IMR-90 (cell line): ENCODE measurements at regions not wholly inside any gene's neighbourhood (a gene's known extent, or its start where the extent isn't known, plus 50 kb on each side); places are given as distances from the start of the nearest gene placed in this dataset.

Experiments
- ATAC-seq: fragments of 200-7000 bp; cut with Tn5 transposase; 2 replicates; pipeline ENCODE4 v1.9.1; 2020; ENCODE audit warnings: low read depth, mild to moderate bottlenecking, moderate library complexity
- BruUV-seq: library from RNA; stranded (reverse); fragments of 400-500 nt; replicated peaks from 2 replicates; lab custom pipeline; 2021; lab: Mats Ljungman, UMichigan
- CTCF ChIA-PET: fragments of 300-600 bp; formaldehyde crosslinking; extraction: SDS; loops from one replicate; lab custom pipeline; 2021; ENCODE audit warnings: antibody characterized with exemption; lab: Yijun Ruan, JAX
- POLR2A ChIA-PET: fragments of 300-600 bp; sonication (Branson Sonifier 250); formaldehyde crosslinking; loops from one replicate; lab custom pipeline; 2022; ENCODE audit warnings: antibody characterized with exemption; ENCODE audit not compliant: unreplicated experiment; lab: Charles Lee
- DNase-seq: peaks from one replicate; pipeline ENCODE4 v3.0.0; 2013
- H2AFZ ChIP-seq: replicated peaks from 2 replicates; pipeline ENCODE3; 2013; ENCODE audit warnings: low read length, mild to moderate bottlenecking; ENCODE audit not compliant: poor library complexity
- H2AK5ac ChIP-seq: 2 replicates; pipeline ENCODE4 v1.6.1; 2013; ENCODE audit warnings: low read depth, low read length, inconsistent platforms
- H2AK9ac ChIP-seq: replicated peaks from 2 replicates; pipeline ENCODE3; 2013; ENCODE audit warnings: mild to moderate bottlenecking, low read depth, low read length, moderate library complexity; ENCODE audit not compliant: poor library complexity
- H2BK120ac ChIP-seq: 2 replicates; pipeline ENCODE4 v1.6.1; 2013; ENCODE audit warnings: low read depth, low read length, inconsistent platforms
- H2BK15ac ChIP-seq: 3 replicates; pipeline ENCODE4 v1.6.1; 2013; ENCODE audit warnings: low read depth, low read length, inconsistent platforms
- H2BK20ac ChIP-seq: 2 replicates; pipeline ENCODE4 v1.6.1; 2013; ENCODE audit warnings: low read depth, mild to moderate bottlenecking, inconsistent platforms, low read length, moderate library complexity
- H2BK5ac ChIP-seq: 2 replicates; pipeline ENCODE4 v1.6.1; 2013; ENCODE audit warnings: mild to moderate bottlenecking, low read depth, low read length, inconsistent platforms; ENCODE audit not compliant: poor library complexity, severe bottlenecking
- H3K14ac ChIP-seq: replicated peaks from 2 replicates; pipeline ENCODE4 v1.6.1; 2013; ENCODE audit warnings: low read depth, low read length, inconsistent platforms
- H3K18ac ChIP-seq: 2 replicates; pipeline ENCODE4 v1.6.1; 2013; ENCODE audit warnings: low read depth, low read length, control low read depth
- H3K23ac ChIP-seq: 2 replicates; pipeline ENCODE4 v1.6.1; 2013; ENCODE audit warnings: low read depth, low read length, inconsistent platforms
- H3K27ac ChIP-seq: 2 replicates; pipeline ENCODE4 v1.5.1; 2013; ENCODE audit warnings: mild to moderate bottlenecking, control low read depth, low read length; ENCODE audit not compliant: insufficient read depth
- H3K27me3 ChIP-seq: 2 replicates; pipeline ENCODE4 v1.6.1; 2013; ENCODE audit warnings: low read length; ENCODE audit not compliant: control insufficient read depth, insufficient read depth
- H3K36me3 ChIP-seq: 2 replicates; pipeline ENCODE4 v1.6.1; 2013; ENCODE audit warnings: low read length, mixed read lengths; ENCODE audit not compliant: control insufficient read depth, insufficient read depth
- H3K4ac ChIP-seq: 2 replicates; pipeline ENCODE4 v1.6.1; 2013; ENCODE audit warnings: low read depth, low read length, inconsistent platforms
- H3K4me1 ChIP-seq: 2 replicates; pipeline ENCODE4 v1.6.1; 2013; ENCODE audit warnings: low read length, mixed read lengths; ENCODE audit not compliant: control insufficient read depth, insufficient read depth
- H3K4me2 ChIP-seq: 2 replicates; pipeline ENCODE4 v1.6.1; 2013; ENCODE audit warnings: low read depth, mild to moderate bottlenecking, control low read depth, low read length, moderate library complexity
- H3K4me3 ChIP-seq: 2 replicates; pipeline ENCODE4 v1.5.1; 2013; ENCODE audit warnings: low read depth, mild to moderate bottlenecking, control low read depth, low read length, moderate library complexity; ENCODE audit not compliant: insufficient read depth
- H3K56ac ChIP-seq: 2 replicates; pipeline ENCODE4 v1.6.1; 2013; ENCODE audit warnings: low read length, inconsistent platforms; ENCODE audit not compliant: insufficient read depth; ENCODE audit errors: extremely low read depth
- H3K79me1 ChIP-seq, 2 experiments: 2 replicates each; pipeline ENCODE4 v1.6.1; 2013; ENCODE audit warnings: low read length in 2 of 2, inconsistent platforms in 1 of 2, low read depth in 1 of 2
- H3K9ac ChIP-seq: 2 replicates; pipeline ENCODE4 v1.6.1; 2013; ENCODE audit warnings: low read depth, low read length, control low read depth
- H3K9me1 ChIP-seq: 2 replicates; pipeline ENCODE4 v1.6.1; 2013; ENCODE audit warnings: low read length, inconsistent platforms; ENCODE audit not compliant: insufficient read depth
- H3K9me3 ChIP-seq: 2 replicates; pipeline ENCODE4 v1.6.1; 2013; ENCODE audit warnings: low read length; ENCODE audit not compliant: control insufficient read depth, insufficient read depth
- H4K20me1 ChIP-seq: 2 replicates; pipeline ENCODE4 v1.6.1; 2013; ENCODE audit warnings: low read length, inconsistent platforms; ENCODE audit not compliant: insufficient read depth
- H4K5ac ChIP-seq: 2 replicates; pipeline ENCODE4 v1.6.1; 2013; ENCODE audit warnings: mild to moderate bottlenecking, low read depth, low read length, control low read depth
- H4K8ac ChIP-seq, 2 experiments: 2 replicates each; pipeline ENCODE4 v1.6.1; 2013; ENCODE audit warnings: low read depth in 2 of 2, low read length in 2 of 2, control low read depth in 1 of 2, inconsistent platforms in 1 of 2
- H4K91ac ChIP-seq: 2 replicates; pipeline ENCODE4 v1.6.1; 2013; ENCODE audit warnings: low read depth, low read length, inconsistent platforms; ENCODE audit not compliant: insufficient read depth
- MAFK ChIP-seq: IDR thresholded peaks from 2 replicates; pipeline ENCODE4 v1.6.1; 2012; ENCODE audit warnings: low read depth, low read length, improper control_type of control experiment
- RFX5 ChIP-seq: IDR thresholded peaks from 2 replicates; pipeline ENCODE4 v1.8.0; 2012; ENCODE audit warnings: low read depth, mild to moderate bottlenecking, low read length, moderate library complexity
- WGBS, 2 experiments: methylation state at CpG; one replicate each; pipeline versions ENCODE4 v1.1.5 to v1.1.7; 2013; ENCODE audit warnings: missing lambda C conversion rate in 2 of 2; ENCODE audit not compliant: insufficient read length in 1 of 2; ENCODE audit errors: extremely low coverage in 2 of 2; 5-methylcytosine and 5-hydroxymethylcytosine counted together
- dilution Hi-C: fragments of 300-500 bp; cut with HindIII; formaldehyde crosslinking; loops from one replicate; pipeline ENCODE4 v1.14.3; 2018; ENCODE audit warnings: low sequenced_read_pairs; ENCODE audit not compliant: unreplicated experiment
- in situ Hi-C: fragments of 300-500 bp; cut with MboI; formaldehyde crosslinking; loops from 3 replicates; pipeline ENCODE4 v1.14.3; 2019; ENCODE audit warnings: low sequenced_read_pairs, inconsistent platforms, mixed read lengths
- intact Hi-C: fragments of 100-400 bp; cut with micrococcal nuclease; formaldehyde crosslinking; loops from 2 replicates; pipeline ENCODE4 v1.10.0; 2022
- TF ChIP-seq, protein P1 (sequence below): fragments of 150-350 bp; IDR thresholded peaks from 2 replicates; pipeline ENCODE4 v1.6.1; 2016; ENCODE audit warnings: low read depth, mild to moderate bottlenecking, low read length, moderate library complexity, borderline replicate concordance

GRCh38 chr4:152223600-152223999 lies 312.3 kb downstream of the FBXW7 start:
- Histone ChIP-seq H2AFZ (no peak overlapping the region), H3K9me1 (no peaks in the 10 kb centered on the region), H3K4me1 (no peaks in the 10 kb centered on the region), H3K27me3 (peaks cover 8% of the 10 kb centered on the region; the same call in 1 of the 2 replicates), H4K8ac (no peak overlapping the region), H3K27ac (no peak overlapping the region), H2BK20ac (no peak overlapping the region), H3K9ac (no peak overlapping the region), H3K23ac (no peak overlapping the region), H4K20me1 (no peaks in the 10 kb centered on the region), H2AK9ac (no peak overlapping the region), H3K56ac (no peak overlapping the region), H3K4me3 (no peak overlapping the region), H2BK120ac (no peak overlapping the region), H3K14ac (no peak overlapping the region), H3K79me1 (no peaks in the 10 kb centered on the region), H2AK5ac (no peak overlapping the region), H3K4me2 (no peak overlapping the region), H2BK15ac (no peak overlapping the region), H4K91ac (no peak overlapping the region), H3K18ac (no peak overlapping the region), H4K5ac (no peak overlapping the region), H3K4ac (no peak overlapping the region), H3K9me3 (0 out of 2 replicates have a peak, but pooled peaks cover 5% of the 10 kb centered on the region), H2BK5ac (no peak overlapping the region), H3K36me3 (no peaks in the 10 kb centered on the region)
- DNase-seq (no peak), ATAC-seq (no peak)
- BruUV-seq = no TSS peak
- in situ Hi-C loops = no loop called here
- intact Hi-C loops = no loop called here
- dilution Hi-C loops = no loop called here
- WGBS, 2 experiments = 40% methylated on average over 1 of the region's 4 CpGs; no CpG with 5 or more reads in 1 of the 2 experiments
- ChIA-PET POLR2A (no interaction called here), CTCF (no interaction called here)
- TF ChIP-seq RFX5 = no peak
- no peak for TF ChIP-seq MAFK
- TF ChIP-seq, protein P1, sequence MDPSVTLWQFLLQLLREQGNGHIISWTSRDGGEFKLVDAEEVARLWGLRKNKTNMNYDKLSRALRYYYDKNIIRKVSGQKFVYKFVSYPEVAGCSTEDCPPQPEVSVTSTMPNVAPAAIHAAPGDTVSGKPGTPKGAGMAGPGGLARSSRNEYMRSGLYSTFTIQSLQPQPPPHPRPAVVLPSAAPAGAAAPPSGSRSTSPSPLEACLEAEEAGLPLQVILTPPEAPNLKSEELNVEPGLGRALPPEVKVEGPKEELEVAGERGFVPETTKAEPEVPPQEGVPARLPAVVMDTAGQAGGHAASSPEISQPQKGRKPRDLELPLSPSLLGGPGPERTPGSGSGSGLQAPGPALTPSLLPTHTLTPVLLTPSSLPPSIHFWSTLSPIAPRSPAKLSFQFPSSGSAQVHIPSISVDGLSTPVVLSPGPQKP = no peak
